HL-60 (cell line): ENCODE measurements at regions not wholly inside any gene's neighbourhood (a gene's known extent, or its start where the extent isn't known, plus 50 kb on each side); places are given as distances from the start of the nearest gene placed in this dataset.

Experiments
- DNase-seq, 2 experiments: peaks; one replicate each; pipeline ENCODE4 v3.0.0-alpha.2; 2010 to 2020; ENCODE audit warnings: low read depth in 1 of 2, low spot score in 1 of 2
- H3K27ac ChIP-seq: fragments of 250-450 bp; sonication (Bioruptor Pico); replicated peaks from 2 replicates; pipeline ENCODE4 v1.5.1; 2020; ENCODE audit warnings: mild to moderate bottlenecking, moderate library complexity
- H3K27me3 ChIP-seq: fragments of 250-450 bp; sonication (Bioruptor Pico); 2 replicates; pipeline ENCODE4 v1.5.1; 2021; ENCODE audit warnings: mild to moderate bottlenecking, moderate library complexity; ENCODE audit not compliant: insufficient read depth, poor library complexity, severe bottlenecking
- H3K4me3 ChIP-seq: replicated peaks from 2 replicates; pipeline ENCODE4 v1.5.1; 2011; ENCODE audit warnings: mild to moderate bottlenecking, control low read depth, low read length; ENCODE audit not compliant: insufficient read depth
- GABPA ChIP-seq: IDR thresholded peaks from 2 replicates; pipeline ENCODE4 v1.6.1; 2012; ENCODE audit warnings: low read depth
- POLR2AphosphoS5 ChIP-seq: IDR thresholded peaks from 2 replicates; pipeline ENCODE4 v1.6.1; 2012; ENCODE audit warnings: low read depth
- SPI1 ChIP-seq: IDR thresholded peaks from 2 replicates; pipeline ENCODE4 v1.6.1; 2012; ENCODE audit warnings: low read depth, mild to moderate bottlenecking, borderline replicate concordance
- TF ChIP-seq, protein P1 (sequence below): IDR thresholded peaks from 2 replicates; pipeline ENCODE4 v1.6.1; 2012; ENCODE audit warnings: low read depth; ENCODE audit not compliant: insufficient replicate concordance
- TF ChIP-seq, protein P2 (sequence below): IDR thresholded peaks from one replicate; pipeline ENCODE4 v1.5.1; 2011; ENCODE audit warnings: low read length, control low read depth, inconsistent platforms; ENCODE audit not compliant: insufficient read depth

DNA sequence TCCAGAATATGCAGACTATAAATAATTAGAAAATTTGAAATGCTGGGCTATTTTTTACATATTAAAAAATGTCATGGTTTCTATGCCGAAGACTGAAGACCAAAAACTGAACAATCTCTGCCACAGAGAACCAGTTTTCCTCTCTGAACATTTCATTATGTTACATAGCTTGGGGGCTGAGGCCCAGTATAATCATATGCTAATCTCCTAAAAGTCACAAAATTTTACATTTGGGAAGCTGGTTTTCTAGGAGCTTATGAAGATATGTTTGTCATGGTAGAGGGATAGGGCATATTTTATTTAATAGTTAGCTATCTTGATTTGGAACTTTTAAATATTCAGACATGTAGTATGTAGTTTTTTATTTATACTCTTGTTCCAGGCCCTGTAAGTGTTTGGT lies 167.8 kb downstream of the GPAT3 start:
- Histone ChIP-seq H3K4me3 (no peak overlapping the region), H3K27me3 (no peaks in the 10 kb centered on the region), H3K27ac (no peak overlapping the region)
- DNase-seq = no peak
- TF ChIP-seq, protein P1, sequence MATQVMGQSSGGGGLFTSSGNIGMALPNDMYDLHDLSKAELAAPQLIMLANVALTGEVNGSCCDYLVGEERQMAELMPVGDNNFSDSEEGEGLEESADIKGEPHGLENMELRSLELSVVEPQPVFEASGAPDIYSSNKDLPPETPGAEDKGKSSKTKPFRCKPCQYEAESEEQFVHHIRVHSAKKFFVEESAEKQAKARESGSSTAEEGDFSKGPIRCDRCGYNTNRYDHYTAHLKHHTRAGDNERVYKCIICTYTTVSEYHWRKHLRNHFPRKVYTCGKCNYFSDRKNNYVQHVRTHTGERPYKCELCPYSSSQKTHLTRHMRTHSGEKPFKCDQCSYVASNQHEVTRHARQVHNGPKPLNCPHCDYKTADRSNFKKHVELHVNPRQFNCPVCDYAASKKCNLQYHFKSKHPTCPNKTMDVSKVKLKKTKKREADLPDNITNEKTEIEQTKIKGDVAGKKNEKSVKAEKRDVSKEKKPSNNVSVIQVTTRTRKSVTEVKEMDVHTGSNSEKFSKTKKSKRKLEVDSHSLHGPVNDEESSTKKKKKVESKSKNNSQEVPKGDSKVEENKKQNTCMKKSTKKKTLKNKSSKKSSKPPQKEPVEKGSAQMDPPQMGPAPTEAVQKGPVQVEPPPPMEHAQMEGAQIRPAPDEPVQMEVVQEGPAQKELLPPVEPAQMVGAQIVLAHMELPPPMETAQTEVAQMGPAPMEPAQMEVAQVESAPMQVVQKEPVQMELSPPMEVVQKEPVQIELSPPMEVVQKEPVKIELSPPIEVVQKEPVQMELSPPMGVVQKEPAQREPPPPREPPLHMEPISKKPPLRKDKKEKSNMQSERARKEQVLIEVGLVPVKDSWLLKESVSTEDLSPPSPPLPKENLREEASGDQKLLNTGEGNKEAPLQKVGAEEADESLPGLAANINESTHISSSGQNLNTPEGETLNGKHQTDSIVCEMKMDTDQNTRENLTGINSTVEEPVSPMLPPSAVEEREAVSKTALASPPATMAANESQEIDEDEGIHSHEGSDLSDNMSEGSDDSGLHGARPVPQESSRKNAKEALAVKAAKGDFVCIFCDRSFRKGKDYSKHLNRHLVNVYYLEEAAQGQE = no peak
- TF ChIP-seq SPI1 = no peak

DNA sequence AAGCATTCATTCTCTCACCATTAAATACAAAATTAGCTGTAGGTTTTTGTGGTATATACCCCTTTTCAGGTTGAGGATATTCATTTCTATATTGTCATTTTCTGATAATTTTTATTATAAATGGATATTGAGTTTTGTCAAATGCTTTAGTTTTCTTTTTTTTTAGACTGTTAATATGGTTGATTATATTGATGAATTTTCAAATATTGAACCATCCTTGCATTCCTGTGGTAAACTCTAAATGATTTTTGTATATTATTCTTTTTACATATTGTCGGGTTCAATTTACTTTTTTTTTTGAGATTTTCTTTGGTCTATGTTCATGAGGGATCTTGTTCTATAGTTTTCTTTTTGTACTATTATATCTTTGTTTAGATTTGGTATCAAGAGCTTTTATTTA lies 165.1 kb downstream of the GPAT3 start:
- H3K27me3 ChIP-seq = no peaks in the 10 kb centered on the region
- H3K4me3 ChIP-seq = no peak overlapping the region
- DNase-seq = no peak
- H3K27ac ChIP-seq = no peak overlapping the region
- TF ChIP-seq GABPA = no peak
- TF ChIP-seq POLR2AphosphoS5 = no peak

DNA sequence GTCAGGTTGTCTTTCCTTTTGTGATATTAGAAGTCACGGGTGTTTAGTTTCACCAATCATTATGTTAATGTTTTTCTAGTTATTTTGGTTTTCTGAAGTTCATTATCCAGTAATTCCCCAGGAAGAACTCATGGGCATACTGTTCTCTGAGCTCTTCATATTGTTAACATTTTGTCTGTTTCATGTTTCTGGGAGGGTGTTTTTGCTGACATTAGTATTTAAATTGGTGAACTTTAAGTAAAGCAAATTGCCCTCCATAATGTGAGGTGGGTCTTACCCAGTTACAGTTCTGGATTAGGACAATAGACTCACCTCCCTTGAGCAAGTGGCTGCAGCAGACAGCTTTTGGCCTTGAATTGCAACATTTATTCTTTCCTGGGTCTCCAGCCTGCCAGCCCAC lies 163.4 kb downstream of the GPAT3 start:
- Histone ChIP-seq H3K27ac (no peak overlapping the region), H3K27me3 (no peaks in the 10 kb centered on the region), H3K4me3 (no peak overlapping the region)
- no peak for TF ChIP-seq SPI1
- no peak for TF ChIP-seq GABPA
- TF ChIP-seq, protein P2, sequence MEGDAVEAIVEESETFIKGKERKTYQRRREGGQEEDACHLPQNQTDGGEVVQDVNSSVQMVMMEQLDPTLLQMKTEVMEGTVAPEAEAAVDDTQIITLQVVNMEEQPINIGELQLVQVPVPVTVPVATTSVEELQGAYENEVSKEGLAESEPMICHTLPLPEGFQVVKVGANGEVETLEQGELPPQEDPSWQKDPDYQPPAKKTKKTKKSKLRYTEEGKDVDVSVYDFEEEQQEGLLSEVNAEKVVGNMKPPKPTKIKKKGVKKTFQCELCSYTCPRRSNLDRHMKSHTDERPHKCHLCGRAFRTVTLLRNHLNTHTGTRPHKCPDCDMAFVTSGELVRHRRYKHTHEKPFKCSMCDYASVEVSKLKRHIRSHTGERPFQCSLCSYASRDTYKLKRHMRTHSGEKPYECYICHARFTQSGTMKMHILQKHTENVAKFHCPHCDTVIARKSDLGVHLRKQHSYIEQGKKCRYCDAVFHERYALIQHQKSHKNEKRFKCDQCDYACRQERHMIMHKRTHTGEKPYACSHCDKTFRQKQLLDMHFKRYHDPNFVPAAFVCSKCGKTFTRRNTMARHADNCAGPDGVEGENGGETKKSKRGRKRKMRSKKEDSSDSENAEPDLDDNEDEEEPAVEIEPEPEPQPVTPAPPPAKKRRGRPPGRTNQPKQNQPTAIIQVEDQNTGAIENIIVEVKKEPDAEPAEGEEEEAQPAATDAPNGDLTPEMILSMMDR = no peak
- TF ChIP-seq POLR2AphosphoS5 = no peak
- TF ChIP-seq, protein P1 = no peak
- no peak for DNase-seq

DNA sequence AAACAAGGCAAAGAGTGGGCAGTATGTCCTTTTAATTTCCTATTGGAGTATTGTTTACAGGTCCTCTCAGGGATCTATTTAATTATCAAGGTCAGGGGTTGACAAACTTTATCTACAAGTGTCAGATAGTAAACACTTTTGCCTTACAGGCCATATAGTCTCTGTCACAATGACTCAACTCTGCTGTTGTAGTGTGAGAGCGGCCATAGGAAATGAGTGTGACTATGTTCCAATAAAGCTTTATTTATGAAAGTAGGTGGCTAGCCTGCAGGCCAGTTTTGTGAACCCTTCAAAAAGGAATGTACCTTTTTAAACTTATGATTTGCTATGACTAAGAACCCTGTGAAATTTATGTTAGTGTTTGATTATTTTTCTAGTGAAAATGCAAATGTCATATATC lies 156.1 kb downstream of the GPAT3 start:
- no peak for DNase-seq
- H3K27me3 ChIP-seq = peaks cover 3% of the 10 kb centered on the region
- TF ChIP-seq, protein P1 = no peak
- TF ChIP-seq, protein P2 = no peak
- TF ChIP-seq POLR2AphosphoS5 (no peak), SPI1 (no peak), GABPA (no peak)
- H3K27ac ChIP-seq = no peak overlapping the region
- no peak overlapping the region for H3K4me3 ChIP-seq
